ENCODE measurements at regions not wholly inside any gene's neighbourhood (a gene's known extent, or its start where the extent isn't known, plus 50 kb on each side); places are given as distances from the start of the nearest gene placed in this dataset.

DNA sequence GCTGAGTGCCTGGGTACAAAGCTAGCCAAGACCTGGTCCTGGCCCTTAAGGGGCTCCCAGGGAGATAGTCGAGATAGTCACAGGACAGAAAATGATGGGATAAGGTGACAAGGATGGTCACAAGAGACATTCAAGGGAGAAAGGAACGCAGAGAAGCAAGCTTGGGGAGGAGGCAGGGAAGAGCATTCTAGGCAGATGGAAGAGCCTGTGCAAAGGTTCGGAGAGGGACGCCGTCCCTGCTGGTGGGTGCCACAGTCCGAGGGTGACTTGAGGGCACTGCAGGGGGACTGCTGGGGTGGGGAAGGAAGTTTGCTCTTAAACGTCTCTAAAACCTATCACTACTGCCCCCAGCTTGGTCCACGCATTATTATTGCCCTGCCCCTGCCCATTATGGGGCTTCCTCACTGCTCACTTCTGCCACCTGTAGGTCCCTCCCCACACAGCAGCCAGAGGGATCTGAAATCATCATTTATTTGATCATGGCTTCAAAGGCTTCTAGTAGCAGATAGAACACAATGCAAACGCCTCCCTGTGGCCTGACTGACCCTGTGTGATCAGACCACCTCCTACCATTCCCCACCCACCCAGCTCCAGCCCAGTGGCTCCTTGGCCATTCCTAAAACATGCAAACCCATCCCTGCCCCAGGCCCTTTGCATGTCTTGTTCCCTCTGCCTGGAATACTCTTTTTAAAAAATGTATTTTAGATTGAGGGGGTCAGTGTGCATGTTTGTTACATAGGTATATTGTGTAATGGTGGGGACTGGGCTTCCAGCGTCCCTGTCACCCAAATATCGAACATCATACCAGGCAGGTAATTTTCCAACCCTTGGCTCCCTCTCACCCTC lies 60.3 kb downstream of the RMI2 start:
- H3K27me3 ChIP-seq (ENCODE audit: control insufficient read depth in 4 of 4, insufficient read depth in 4 of 4, low read length in 3 of 4) = no peaks in the 10 kb centered on the region
- H3K9me3 ChIP-seq (ENCODE audit: control insufficient read depth in 4 of 4, low read length in 3 of 4) = no peaks in the 10 kb centered on the region
- H3K9ac ChIP-seq (ENCODE audit: low read depth in 1 of 2, low read length in 2 of 2) = no peak overlapping the region
- TF ChIP-seq, protein P1, sequence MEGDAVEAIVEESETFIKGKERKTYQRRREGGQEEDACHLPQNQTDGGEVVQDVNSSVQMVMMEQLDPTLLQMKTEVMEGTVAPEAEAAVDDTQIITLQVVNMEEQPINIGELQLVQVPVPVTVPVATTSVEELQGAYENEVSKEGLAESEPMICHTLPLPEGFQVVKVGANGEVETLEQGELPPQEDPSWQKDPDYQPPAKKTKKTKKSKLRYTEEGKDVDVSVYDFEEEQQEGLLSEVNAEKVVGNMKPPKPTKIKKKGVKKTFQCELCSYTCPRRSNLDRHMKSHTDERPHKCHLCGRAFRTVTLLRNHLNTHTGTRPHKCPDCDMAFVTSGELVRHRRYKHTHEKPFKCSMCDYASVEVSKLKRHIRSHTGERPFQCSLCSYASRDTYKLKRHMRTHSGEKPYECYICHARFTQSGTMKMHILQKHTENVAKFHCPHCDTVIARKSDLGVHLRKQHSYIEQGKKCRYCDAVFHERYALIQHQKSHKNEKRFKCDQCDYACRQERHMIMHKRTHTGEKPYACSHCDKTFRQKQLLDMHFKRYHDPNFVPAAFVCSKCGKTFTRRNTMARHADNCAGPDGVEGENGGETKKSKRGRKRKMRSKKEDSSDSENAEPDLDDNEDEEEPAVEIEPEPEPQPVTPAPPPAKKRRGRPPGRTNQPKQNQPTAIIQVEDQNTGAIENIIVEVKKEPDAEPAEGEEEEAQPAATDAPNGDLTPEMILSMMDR (IDR thresholded peaks at IDR 0.05; ENCODE audit: low read depth, low read length, missing input control) = peak; percentile 61
- TF ChIP-seq EGR1 (IDR thresholded peaks at IDR 0.05; ENCODE audit: low read depth in 2 of 2) = no peak
- TF ChIP-seq RAD21 (IDR thresholded peaks at IDR 0.05) = peak; percentile 41 to 73
- H3K4me3 ChIP-seq (ENCODE audit: low read depth in 1 of 3, low read length in 3 of 3) = no peak overlapping the region
- WGBS = 69% methylated on average over 11 of the region's 11 CpGs
- DNase-seq (ENCODE audit: low spot score) = peak; percentile 52
- H3K4me1 ChIP-seq (ENCODE audit: control insufficient read depth in 4 of 4, insufficient read depth in 4 of 4, low read length in 3 of 4) = peaks cover 2 to 27% (median 20%) of the 10 kb centered on the region in 4 donors
- H3K27ac ChIP-seq (ENCODE audit: low read depth in 1 of 2, low read length in 2 of 2) = no peak overlapping the region
- no peaks in the 10 kb centered on the region for H3K36me3 ChIP-seq (ENCODE audit: control insufficient read depth in 4 of 4, insufficient read depth in 3 of 4, low read depth in 1 of 4, low read length in 3 of 4)

DNA sequence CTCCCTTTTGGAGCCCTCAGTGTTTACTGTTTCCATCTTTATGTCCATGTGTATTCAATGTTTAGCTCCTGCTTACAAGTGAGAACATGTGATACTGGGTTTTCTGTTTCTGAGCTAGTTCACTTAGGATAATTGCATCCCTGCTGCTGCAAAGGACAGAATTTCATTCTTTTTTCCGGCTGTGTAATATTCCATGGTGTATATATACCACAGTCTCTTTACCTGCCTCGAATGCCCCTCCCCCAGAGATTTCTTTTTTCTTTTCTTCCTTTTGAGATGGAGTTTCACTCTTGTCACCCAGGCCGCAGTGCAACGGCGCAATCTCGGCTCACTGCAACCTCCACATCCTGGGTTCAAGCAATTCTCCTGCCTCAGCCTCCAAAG lies 60.9 kb downstream of the RMI2 start:
- Histone ChIP-seq H3K36me3 (ENCODE audit: control insufficient read depth in 4 of 4, insufficient read depth in 3 of 4, low read depth in 1 of 4, low read length in 3 of 4) (no peaks in the 10 kb centered on the region), H3K4me3 (ENCODE audit: low read depth in 1 of 3, low read length in 3 of 3) (no peak overlapping the region), H3K9me3 (ENCODE audit: control insufficient read depth in 4 of 4, low read length in 3 of 4) (no peaks in the 10 kb centered on the region), H3K27ac (ENCODE audit: low read depth in 1 of 2, low read length in 2 of 2) (no peak overlapping the region), H3K27me3 (ENCODE audit: control insufficient read depth in 4 of 4, insufficient read depth in 4 of 4, low read length in 3 of 4) (no peaks in the 10 kb centered on the region), H3K9ac (ENCODE audit: low read depth in 1 of 2, low read length in 2 of 2) (no peak overlapping the region), H3K4me1 (ENCODE audit: control insufficient read depth in 4 of 4, insufficient read depth in 4 of 4, low read length in 3 of 4) (peaks cover 2 to 23% (median 18%) of the 10 kb centered on the region in 4 donors)
- DNase-seq (ENCODE audit: low spot score) = no peak
- TF ChIP-seq YY1 (IDR thresholded peaks at IDR 0.05) (no peak), GABPA (IDR thresholded peaks at IDR 0.05 in 1 of 2, conservative IDR thresholded peaks at IDR 0.05 in 1 of 2) (no peak), HNF4G (IDR thresholded peaks at IDR 0.05) (no peak), TAF1 (conservative IDR thresholded peaks at IDR 0.05) (no peak), JUND (IDR thresholded peaks at IDR 0.05) (no peak), FOXA1 (IDR thresholded peaks at IDR 0.05) (no peak), HNF4A (conservative IDR thresholded peaks at IDR 0.05) (no peak), RXRA (IDR thresholded peaks at IDR 0.05) (no peak), FOXA2 (IDR thresholded peaks at IDR 0.05) (no peak), RAD21 (IDR thresholded peaks at IDR 0.05) (no peak), SP1 (IDR thresholded peaks at IDR 0.05) (no peak), NR2F2 (IDR thresholded peaks at IDR 0.05) (no peak), EGR1 (IDR thresholded peaks at IDR 0.05; ENCODE audit: low read depth in 2 of 2) (no peak)
- TF ChIP-seq, protein P2, sequence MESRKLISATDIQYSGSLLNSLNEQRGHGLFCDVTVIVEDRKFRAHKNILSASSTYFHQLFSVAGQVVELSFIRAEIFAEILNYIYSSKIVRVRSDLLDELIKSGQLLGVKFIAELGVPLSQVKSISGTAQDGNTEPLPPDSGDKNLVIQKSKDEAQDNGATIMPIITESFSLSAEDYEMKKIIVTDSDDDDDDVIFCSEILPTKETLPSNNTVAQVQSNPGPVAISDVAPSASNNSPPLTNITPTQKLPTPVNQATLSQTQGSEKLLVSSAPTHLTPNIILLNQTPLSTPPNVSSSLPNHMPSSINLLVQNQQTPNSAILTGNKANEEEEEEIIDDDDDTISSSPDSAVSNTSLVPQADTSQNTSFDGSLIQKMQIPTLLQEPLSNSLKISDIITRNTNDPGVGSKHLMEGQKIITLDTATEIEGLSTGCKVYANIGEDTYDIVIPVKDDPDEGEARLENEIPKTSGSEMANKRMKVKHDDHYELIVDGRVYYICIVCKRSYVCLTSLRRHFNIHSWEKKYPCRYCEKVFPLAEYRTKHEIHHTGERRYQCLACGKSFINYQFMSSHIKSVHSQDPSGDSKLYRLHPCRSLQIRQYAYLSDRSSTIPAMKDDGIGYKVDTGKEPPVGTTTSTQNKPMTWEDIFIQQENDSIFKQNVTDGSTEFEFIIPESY (IDR thresholded peaks at IDR 0.05) = no peak
- TF ChIP-seq, protein P3, sequence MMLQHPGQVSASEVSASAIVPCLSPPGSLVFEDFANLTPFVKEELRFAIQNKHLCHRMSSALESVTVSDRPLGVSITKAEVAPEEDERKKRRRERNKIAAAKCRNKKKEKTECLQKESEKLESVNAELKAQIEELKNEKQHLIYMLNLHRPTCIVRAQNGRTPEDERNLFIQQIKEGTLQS (IDR thresholded peaks at IDR 0.05) = no peak
- TF ChIP-seq, protein P1 (IDR thresholded peaks at IDR 0.05; ENCODE audit: low read depth, low read length, missing input control) = no peak
- WGBS = 91% methylated on average over 6 of the region's 6 CpGs

All from liver (tissue), 8 donors.